ENCODE measurements at regions not wholly inside any gene's neighbourhood (a gene's known extent, or its start where the extent isn't known, plus 50 kb on each side); places are given as distances from the start of the nearest gene placed in this dataset.

- in situ Hi-C loops (cut with HindIII; ENCODE audit: low sequenced_read_pairs): no loop called here
- no peak for DNase-seq (ENCODE audit: low read depth, low spot score)
- no peak for TF ChIP-seq CTCF (IDR thresholded peaks at IDR 0.05; ENCODE audit: low read depth, low read length)
- no peak overlapping the region for H3K4me3 ChIP-seq (ENCODE audit: low read depth, low read length)
These were observed 62.4 kb upstream of the PSMA6 start for GRCh38 chr14:35229792-35230089.

DNA sequence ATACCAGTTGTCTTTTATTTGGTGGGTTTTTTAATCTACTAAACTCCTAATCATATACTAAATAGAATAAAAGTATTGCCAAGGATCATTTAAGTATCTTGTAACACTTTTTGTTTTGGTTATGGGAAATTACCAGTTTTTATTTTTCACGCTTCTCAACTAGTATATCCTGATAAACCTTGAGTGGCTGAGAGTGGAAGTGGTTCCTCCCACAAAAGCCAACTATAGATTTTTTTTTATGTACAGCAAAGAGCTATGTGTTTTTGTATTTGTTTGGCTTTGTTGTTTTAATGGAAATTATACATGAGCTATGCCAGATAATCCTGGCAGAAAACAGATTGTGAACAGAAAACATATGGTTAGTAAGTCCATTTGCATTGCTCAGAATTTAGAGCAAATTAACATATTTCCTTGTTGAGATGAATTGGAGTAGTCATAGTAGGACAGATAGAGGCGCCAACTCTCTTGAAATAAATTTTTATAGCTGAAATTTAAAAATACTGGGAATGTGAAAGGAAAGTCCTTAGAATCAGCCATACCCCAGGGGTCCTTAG, 60.9 kb upstream of the PSMA6 start:
- DNase-seq (ENCODE audit: low read depth, low spot score): no peak
- H3K4me3 ChIP-seq (ENCODE audit: low read depth, low read length): no peak overlapping the region
- TF ChIP-seq CTCF (IDR thresholded peaks at IDR 0.05; ENCODE audit: low read depth, low read length): no peak
- in situ Hi-C loops (cut with HindIII; ENCODE audit: low sequenced_read_pairs): no loop called here

- H3K4me3 ChIP-seq (ENCODE audit: low read depth, low read length): no peak overlapping the region
- in situ Hi-C loops (cut with HindIII; ENCODE audit: low sequenced_read_pairs): no loop called here
- no peak for DNase-seq (ENCODE audit: low read depth, low spot score)
- TF ChIP-seq CTCF (IDR thresholded peaks at IDR 0.05; ENCODE audit: low read depth, low read length): no peak
These were observed 58.0 kb upstream of the PSMA6 start for GRCh38 chr14:35234012-35234805.

DNA sequence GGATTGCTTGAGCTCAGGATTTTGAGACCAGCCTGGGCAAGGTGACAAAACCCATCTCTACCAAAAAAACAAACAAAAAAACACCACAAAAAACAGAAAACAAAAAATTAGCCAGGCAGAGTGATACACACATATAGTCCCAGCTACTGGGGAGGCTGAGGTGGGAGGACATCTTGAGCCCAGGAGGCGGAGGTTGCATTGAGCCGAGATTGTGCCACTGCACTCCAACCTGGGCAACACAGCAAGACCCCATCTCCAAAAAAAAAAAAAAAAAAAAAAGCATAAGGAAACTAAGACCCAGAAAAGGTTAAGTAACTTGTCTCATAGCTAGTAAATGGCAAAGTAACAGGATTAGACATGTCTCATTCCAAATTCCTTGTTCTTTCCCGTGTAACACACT, 56.3 kb upstream of the PSMA6 start:
- in situ Hi-C loops (cut with HindIII; ENCODE audit: low sequenced_read_pairs): no loop called here
- no peak for DNase-seq (ENCODE audit: low read depth, low spot score)
- no peak for TF ChIP-seq CTCF (IDR thresholded peaks at IDR 0.05; ENCODE audit: low read depth, low read length)
- no peak overlapping the region for H3K4me3 ChIP-seq (ENCODE audit: low read depth, low read length)

DNA sequence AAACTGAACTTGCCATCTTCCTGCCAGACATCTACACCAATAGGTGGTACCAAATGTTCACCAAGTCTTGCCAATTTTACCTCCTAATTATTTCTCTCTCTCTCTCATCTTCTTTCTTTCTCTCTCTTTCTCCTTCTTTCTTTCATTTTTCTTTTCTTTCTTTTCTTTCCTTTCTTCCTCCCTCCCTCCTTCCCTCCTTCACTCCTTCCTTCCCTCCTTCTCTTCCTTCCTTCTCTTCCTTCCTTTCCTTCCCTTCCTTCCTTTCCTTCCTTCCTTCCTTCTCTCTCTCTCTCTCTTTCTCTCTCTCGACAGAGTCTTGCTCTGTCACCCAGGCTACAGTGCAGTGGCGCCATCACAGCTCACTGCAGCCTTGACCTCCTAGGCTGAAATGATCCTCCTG, 55.4 kb upstream of the PSMA6 start:
- in situ Hi-C loops (cut with HindIII; ENCODE audit: low sequenced_read_pairs): no loop called here
- H3K4me3 ChIP-seq (ENCODE audit: low read depth, low read length): no peak overlapping the region
- no peak for TF ChIP-seq CTCF (IDR thresholded peaks at IDR 0.05; ENCODE audit: low read depth, low read length)
- no peak for DNase-seq (ENCODE audit: low read depth, low spot score)

DNA sequence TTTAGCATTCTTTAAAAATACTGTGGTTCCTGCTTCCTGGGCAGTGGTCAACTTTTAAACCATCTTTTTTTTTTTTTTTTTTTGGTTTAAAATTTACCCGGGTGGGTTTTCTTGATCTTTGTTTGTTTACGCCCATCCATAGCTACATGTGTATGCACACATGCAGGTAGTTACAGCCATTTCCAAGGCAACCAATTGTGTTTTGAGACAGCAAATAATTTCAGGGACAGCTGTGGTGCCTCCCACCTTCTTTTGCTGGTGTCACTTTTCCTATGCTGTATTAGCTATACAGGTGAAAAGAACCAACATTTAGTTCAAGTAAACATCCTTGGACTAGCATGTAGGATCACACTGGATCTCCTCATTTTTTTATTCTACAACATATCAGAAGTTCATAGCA, 52.0 kb upstream of the PSMA6 start:
- no peak for TF ChIP-seq CTCF (IDR thresholded peaks at IDR 0.05; ENCODE audit: low read depth, low read length)
- in situ Hi-C loops (cut with HindIII; ENCODE audit: low sequenced_read_pairs): no loop called here
- H3K4me3 ChIP-seq (ENCODE audit: low read depth, low read length): no peak overlapping the region
- no peak for DNase-seq (ENCODE audit: low read depth, low spot score)
